DND-41 (cell line): ENCODE measurements at regions not wholly inside any gene's neighbourhood (a gene's known extent, or its start where the extent isn't known, plus 50 kb on each side); places are given as distances from the start of the nearest gene placed in this dataset.

Experiments
- ATAC-seq: fragments of 200-7000 bp; cut with Tn5 transposase; 3 replicates; pipeline ENCODE4 v1.9.1; 2021; ENCODE audit warnings: low read depth; ENCODE audit not compliant: insufficient read depth
- DNase-seq: peaks from one replicate; pipeline ENCODE4 v3.0.0-alpha.2; 2020
- H2AFZ ChIP-seq: 2 replicates; pipeline ENCODE4 v1.6.0; 2012; ENCODE audit warnings: low read depth, low read length
- H3K27ac ChIP-seq: 2 replicates; pipeline ENCODE4 v1.5.1; 2012; ENCODE audit warnings: low read length, inconsistent platforms
- H3K27me3 ChIP-seq: fragments of 200-600 bp; sonication (generic); 2 replicates; pipeline ENCODE4 v1.6.0; 2012; ENCODE audit warnings: low read length, mild to moderate bottlenecking, inconsistent platforms; ENCODE audit not compliant: insufficient read depth, poor library complexity
- H3K36me3 ChIP-seq: 2 replicates; pipeline ENCODE4 v1.5.1; 2012; ENCODE audit warnings: low read length, inconsistent platforms; ENCODE audit not compliant: insufficient read depth
- H3K4me1 ChIP-seq: 2 replicates; pipeline ENCODE4 v1.5.1; 2012; ENCODE audit warnings: mild to moderate bottlenecking, low read length; ENCODE audit not compliant: insufficient read depth
- H3K4me2 ChIP-seq: 2 replicates; pipeline ENCODE4 v1.6.0; 2012; ENCODE audit warnings: mild to moderate bottlenecking, moderate library complexity, low read length, inconsistent platforms; ENCODE audit not compliant: insufficient read depth
- H3K4me3 ChIP-seq, 2 experiments: fragments of 200-600 bp in 1 of 2; shearing (Covaris generic) in 1 of 2; 2 replicates each; pipeline ENCODE4 v1.5.1; 2012 to 2016; ENCODE audit warnings: inconsistent platforms in 2 of 2, low read length in 2 of 2, mild to moderate bottlenecking in 2 of 2, low read depth in 1 of 2, moderate library complexity in 1 of 2
- H3K79me2 ChIP-seq: 2 replicates; pipeline ENCODE4 v1.6.0; 2012; ENCODE audit warnings: low read length, inconsistent platforms; ENCODE audit not compliant: insufficient read depth
- H3K9ac ChIP-seq: 2 replicates; pipeline ENCODE4 v1.6.0; 2012; ENCODE audit warnings: low read depth, mild to moderate bottlenecking, inconsistent platforms, low read length, moderate library complexity
- H3K9me3 ChIP-seq: 2 replicates; pipeline ENCODE4 v1.5.1; 2012; ENCODE audit warnings: low read length, moderate library complexity, mild to moderate bottlenecking, inconsistent platforms; ENCODE audit not compliant: insufficient read depth, severe bottlenecking
- H4K20me1 ChIP-seq: 2 replicates; pipeline ENCODE4 v1.6.0; 2012; ENCODE audit warnings: low read length; ENCODE audit not compliant: insufficient read depth
- CTCF ChIP-seq: IDR thresholded peaks from 2 replicates; pipeline ENCODE4 v1.5.1; 2012; ENCODE audit warnings: borderline replicate concordance, low read length, moderate library complexity, mild to moderate bottlenecking; ENCODE audit not compliant: poor library complexity, severe bottlenecking; ENCODE audit errors: extremely low read depth
- EZH2 ChIP-seq: IDR thresholded peaks from 3 replicates; pipeline ENCODE4 v1.6.1; 2012; ENCODE audit warnings: borderline replicate concordance, low read depth, mild to moderate bottlenecking, moderate library complexity, low read length, inconsistent platforms; ENCODE audit not compliant: severe bottlenecking

GRCh38 chr22:48440673-48441552 lies 1386.8 kb downstream of the BRD1 start:
- no peaks in the 10 kb centered on the region for H3K4me1 ChIP-seq
- DNase-seq: no peak
- no peaks in the 10 kb centered on the region for H3K36me3 ChIP-seq
- H4K20me1 ChIP-seq: no peaks in the 10 kb centered on the region
- no peaks in the 10 kb centered on the region for H3K9me3 ChIP-seq
- no peak overlapping the region for H3K4me2 ChIP-seq
- H3K79me2 ChIP-seq: no peaks in the 10 kb centered on the region
- no peak overlapping the region for H2AFZ ChIP-seq
- no peaks in the 10 kb centered on the region for H3K27me3 ChIP-seq
- H3K27ac ChIP-seq: no peak overlapping the region
- ATAC-seq: no peak
- TF ChIP-seq EZH2: no peak
- no peak for TF ChIP-seq CTCF
- no peak overlapping the region for H3K4me3 ChIP-seq
- H3K9ac ChIP-seq: no peak overlapping the region

- no peak overlapping the region for H3K4me3 ChIP-seq
- no peaks in the 10 kb centered on the region for H3K9me3 ChIP-seq
- H3K36me3 ChIP-seq: no peaks in the 10 kb centered on the region
- H3K27me3 ChIP-seq: no peaks in the 10 kb centered on the region
- no peak for TF ChIP-seq CTCF
- TF ChIP-seq EZH2: no peak
- no peak overlapping the region for H3K9ac ChIP-seq
- no peak overlapping the region for H3K4me2 ChIP-seq
- no peaks in the 10 kb centered on the region for H3K4me1 ChIP-seq
- H4K20me1 ChIP-seq: no peaks in the 10 kb centered on the region
- ATAC-seq (no peak), DNase-seq (no peak)
- no peak overlapping the region for H2AFZ ChIP-seq
- no peaks in the 10 kb centered on the region for H3K79me2 ChIP-seq
- no peak overlapping the region for H3K27ac ChIP-seq
Measured at GRCh38 chr22:48440176-48440575, 1387.5 kb downstream of the BRD1 start.

- no peaks in the 10 kb centered on the region for H3K9me3 ChIP-seq
- H4K20me1 ChIP-seq: no peaks in the 10 kb centered on the region
Measured at GRCh38 chr22:48439560-48440135, 1388.0 kb downstream of the BRD1 start.

More at GRCh38 chr22:48439560-48440135, 1388.0 kb downstream of the BRD1 start:
- no peak for DNase-seq
- Histone ChIP-seq H3K36me3 (no peaks in the 10 kb centered on the region), H3K27me3 (no peaks in the 10 kb centered on the region), H3K4me3 (no peak overlapping the region), H2AFZ (no peak overlapping the region), H3K27ac (no peak overlapping the region), H3K79me2 (no peaks in the 10 kb centered on the region), H3K4me2 (no peak overlapping the region), H3K4me1 (no peaks in the 10 kb centered on the region), H3K9ac (no peak overlapping the region)
- TF ChIP-seq EZH2: no peak
- TF ChIP-seq CTCF: no peak
- no peak for ATAC-seq
